H1 (cell line): ENCODE measurements at regions not wholly inside any gene's neighbourhood (a gene's known extent, or its start where the extent isn't known, plus 50 kb on each side); places are given as distances from the start of the nearest gene placed in this dataset.
"Not testable (repeated sequence)": the region's sequence is repeated elsewhere in the genome, so short reads cannot be mapped to it uniquely, and the experiment has no call there.

Experiments
- CTCF ChIA-PET: fragments of 300-600 bp; sonication (Branson Sonifier 250); formaldehyde crosslinking; loops from one replicate; lab custom pipeline; 2021; ENCODE audit not compliant: partially characterized antibody; lab: Charles Lee
- POLR2A ChIA-PET: fragments of 300-600 bp; sonication (Branson Sonifier 250); formaldehyde crosslinking; loops from one replicate; lab custom pipeline; 2021; ENCODE audit warnings: inconsistent platforms; ENCODE audit not compliant: partially characterized antibody; lab: Charles Lee
- DNase-seq, 2 experiments: peaks; one replicate each; pipeline versions ENCODE4 v3.0.0 to v3.0.0-alpha.2; 2010 to 2022; ENCODE audit warnings: low spot score in 2 of 2, low read depth in 1 of 2, mixed read lengths in 1 of 2
- FAIRE-seq: peaks from 2 replicates; lab custom pipeline; 2011; peaks lifted over from hg19 to GRCh38; lab: Jason Lieb, UNC
- H2AFZ ChIP-seq: 2 replicates; pipeline ENCODE4 v1.8.1; 2012; ENCODE audit warnings: low read length, inconsistent platforms
- H2AK5ac ChIP-seq: 2 replicates; pipeline ENCODE4 v1.6.1; 2013; ENCODE audit warnings: low read depth, low read length
- H2BK120ac ChIP-seq: replicated peaks from 2 replicates; pipeline ENCODE3; 2013; ENCODE audit warnings: low read depth, low read length, inconsistent platforms
- H2BK12ac ChIP-seq: 2 replicates; pipeline ENCODE4 v1.6.1; 2013; ENCODE audit warnings: low read depth, low read length
- H2BK15ac ChIP-seq: 2 replicates; pipeline ENCODE4 v1.6.1; 2013; ENCODE audit warnings: low read length
- H2BK20ac ChIP-seq: 2 replicates; pipeline ENCODE4 v1.6.1; 2013; ENCODE audit warnings: low read length
- H2BK5ac ChIP-seq: 2 replicates; pipeline ENCODE4 v1.6.1; 2013; ENCODE audit warnings: low read depth, low read length
- H3K14ac ChIP-seq: 2 replicates; pipeline ENCODE4 v1.6.1; 2013; ENCODE audit warnings: inconsistent platforms; ENCODE audit not compliant: insufficient read length
- H3K18ac ChIP-seq: 2 replicates; pipeline ENCODE4 v1.6.1; 2013; ENCODE audit warnings: low read length; ENCODE audit errors: extremely low read depth
- H3K23ac ChIP-seq: 2 replicates; pipeline ENCODE4 v1.6.1; 2013; ENCODE audit warnings: inconsistent platforms; ENCODE audit not compliant: insufficient read length
- H3K23me2 ChIP-seq: 2 replicates; pipeline ENCODE4 v1.6.1; 2013; ENCODE audit warnings: low read depth, low read length
- H3K27ac ChIP-seq: 2 replicates; pipeline ENCODE4 v1.6.1; 2011; ENCODE audit warnings: low read depth, low read length, inconsistent platforms
- H3K27me3 ChIP-seq, 4 experiments: replicated peaks in 1 of 4; 1 replicate in 1 of 4; 2 replicates in 3 of 4; pipeline versions ENCODE4 v1.6.1 to v1.8.1; 2011 to 2013; ENCODE audit warnings: low read length in 3 of 4, mild to moderate bottlenecking in 3 of 4, inconsistent platforms in 2 of 4, mixed read lengths in 2 of 4, moderate library complexity in 1 of 4; ENCODE audit not compliant: control insufficient read depth in 3 of 4, insufficient read depth in 3 of 4; ENCODE audit errors: extremely low read depth in 1 of 4
- H3K36me3 ChIP-seq, 4 experiments: 2 replicates each; pipeline versions ENCODE4 v1.6.1 to v1.8.1; 2011 to 2013; ENCODE audit warnings: mild to moderate bottlenecking in 4 of 4, low read length in 3 of 4, moderate library complexity in 2 of 4, control low read depth in 1 of 4, inconsistent platforms in 1 of 4; ENCODE audit not compliant: insufficient read depth in 4 of 4, control insufficient read depth in 2 of 4
- H3K4ac ChIP-seq: replicated peaks from 2 replicates; pipeline ENCODE3; 2013; ENCODE audit warnings: low read length, low read depth, mixed read lengths, inconsistent platforms; ENCODE audit not compliant: insufficient read length
- H3K4me1 ChIP-seq, 4 experiments: replicated peaks in 1 of 4; 1 replicate in 1 of 4; 2 replicates in 3 of 4; pipeline versions ENCODE4 v1.6.1 to v1.8.1; 2011 to 2013; ENCODE audit warnings: low read length in 3 of 4, inconsistent platforms in 2 of 4, mixed read lengths in 1 of 4; ENCODE audit not compliant: insufficient read depth in 4 of 4, control insufficient read depth in 3 of 4
- H3K4me2 ChIP-seq, 2 experiments: 2 replicates each; pipeline versions ENCODE4 v1.6.1 to v1.8.1; 2011 to 2013; ENCODE audit warnings: low read depth in 2 of 2, low read length in 2 of 2, control low read depth in 1 of 2, inconsistent platforms in 1 of 2, mild to moderate bottlenecking in 1 of 2; ENCODE audit not compliant: insufficient read depth in 1 of 2
- H3K4me3 ChIP-seq, 4 experiments: fragments of 200-600, 300-600 bp in 1 of 4; sonication (generic), shearing (Covaris generic), sonication (Bioruptor Twin) in 1 of 4; 2 replicates each; pipeline versions ENCODE4 v1.5.1 to v1.8.1; 2011 to 2016; ENCODE audit warnings: low read length in 4 of 4, low read depth in 3 of 4, control low read depth in 2 of 4, inconsistent platforms in 2 of 4, mild to moderate bottlenecking in 2 of 4, mixed read lengths in 1 of 4, moderate library complexity in 1 of 4; ENCODE audit not compliant: insufficient read depth in 2 of 4; ENCODE audit errors: extremely low read depth in 1 of 4
- H3K56ac ChIP-seq: replicated peaks from 2 replicates; pipeline ENCODE3; 2013; ENCODE audit warnings: low read depth, mild to moderate bottlenecking, mixed read lengths, low read length, inconsistent platforms; ENCODE audit not compliant: insufficient read length
- H3K79me1 ChIP-seq: 2 replicates; pipeline ENCODE4 v1.6.1; 2013; ENCODE audit warnings: low read depth, low read length, control low read depth
- H3K79me2 ChIP-seq, 2 experiments: 2 replicates each; pipeline versions ENCODE4 v1.6.1 to v1.8.1; 2012 to 2013; ENCODE audit warnings: low read length in 2 of 2, mild to moderate bottlenecking in 2 of 2, inconsistent platforms in 1 of 2; ENCODE audit not compliant: insufficient read depth in 2 of 2, control insufficient read depth in 1 of 2
- H3K9ac ChIP-seq, 4 experiments: replicated peaks in 1 of 4; 1 replicate in 1 of 4; 2 replicates in 3 of 4; pipeline versions ENCODE4 v1.6.1 to v1.8.1; 2011 to 2013; ENCODE audit warnings: low read depth in 3 of 4, low read length in 3 of 4, control low read depth in 2 of 4, mild to moderate bottlenecking in 2 of 4, moderate library complexity in 2 of 4, inconsistent platforms in 1 of 4; ENCODE audit errors: extremely low read depth in 1 of 4
- H3K9me3 ChIP-seq, 2 experiments: 2 replicates each; pipeline versions ENCODE4 v1.6.1 to v1.8.1; 2012 to 2013; ENCODE audit warnings: mild to moderate bottlenecking in 2 of 2, moderate library complexity in 2 of 2, control low read depth in 1 of 2, inconsistent platforms in 1 of 2, low read depth in 1 of 2, low read length in 1 of 2, mixed read lengths in 1 of 2; ENCODE audit not compliant: insufficient read depth in 2 of 2
- H4K20me1 ChIP-seq, 2 experiments: replicated peaks in 1 of 2; 2 replicates each; pipeline versions ENCODE3 to v1.8.1; 2011 to 2013; ENCODE audit warnings: inconsistent platforms in 2 of 2, low read length in 2 of 2, mild to moderate bottlenecking in 1 of 2; ENCODE audit not compliant: insufficient read depth in 2 of 2, control insufficient read depth in 1 of 2
- H4K5ac ChIP-seq: 2 replicates; pipeline ENCODE4 v1.6.1; 2013; ENCODE audit warnings: low read length, low read depth, mixed read lengths, inconsistent platforms; ENCODE audit not compliant: insufficient read length
- H4K8ac ChIP-seq: 2 replicates; pipeline ENCODE4 v1.8.0; 2013; ENCODE audit warnings: mild to moderate bottlenecking, moderate library complexity, low read length, inconsistent platforms; ENCODE audit not compliant: insufficient read depth; ENCODE audit errors: extremely low read depth
- H4K91ac ChIP-seq: replicated peaks from 2 replicates; pipeline ENCODE3; 2013; ENCODE audit warnings: low read length, mixed read lengths, inconsistent platforms; ENCODE audit not compliant: insufficient read length
- SP1 ChIP-seq: IDR thresholded peaks from 2 replicates; pipeline ENCODE4 v1.6.1; 2011; ENCODE audit warnings: low read depth, low read length
- WGBS, 2 experiments: shearing (Covaris generic) in 1 of 2; methylation state at CpG; one replicate each; pipeline versions ENCODE4 v1.1.6 to v1.1.7; 2013 to 2015; ENCODE audit warnings: low lambda C conversion rate in 2 of 2, mixed read lengths in 2 of 2, inconsistent platforms in 1 of 2, low coverage in 1 of 2, missing lambda C conversion rate in 1 of 2; ENCODE audit not compliant: insufficient replicate concordance in 2 of 2, insufficient coverage in 1 of 2, insufficient read length in 1 of 2; ENCODE audit errors: extremely low coverage in 1 of 2, missing lambda C conversion rate in 1 of 2; 5-methylcytosine and 5-hydroxymethylcytosine counted together

GRCh38 chr4:3932734-3933133 lies 166.5 kb downstream of the ADRA2C start:
- not testable (repeated sequence) for H2AFZ ChIP-seq, H3K18ac ChIP-seq, H4K20me1 ChIP-seq, H3K27me3 ChIP-seq, H3K79me1 ChIP-seq, DNase-seq, H3K27ac ChIP-seq, H3K4me1 ChIP-seq, H3K79me2 ChIP-seq, H3K4ac ChIP-seq, H3K23me2 ChIP-seq, H3K4me2 ChIP-seq, H3K9me3 ChIP-seq, H2BK15ac ChIP-seq, H3K14ac ChIP-seq, H2BK12ac ChIP-seq, FAIRE-seq, H3K36me3 ChIP-seq, H2AK5ac ChIP-seq, H3K23ac ChIP-seq, H4K91ac ChIP-seq, H4K8ac ChIP-seq, H3K4me3 ChIP-seq, H2BK5ac ChIP-seq, H2BK120ac ChIP-seq, H2BK20ac ChIP-seq, H3K56ac ChIP-seq, H4K5ac ChIP-seq
- 58% methylated on average over 7 of the region's 8 CpGs; no CpG with 5 or more reads in 1 of the 2 experiments for WGBS, 2 experiments
- ChIA-PET POLR2A (interaction anchor here (1.0 kb wide), 1 partner anchor 25 kb away, joined by 3 read pairs; no protein-coding TSS in a partner anchor), CTCF (interaction anchor here (0.6 to 2.2 kb wide), 2 partner anchors 10 to 20 kb away, joined by 3 to 8 read pairs; no protein-coding TSS in a partner anchor)
- 0 out of 2 replicates have a peak, but pooled peaks have one; percentile 22 for TF ChIP-seq SP1
- 0 out of 7 replicates have a peak overlapping the region, but pooled peaks of 1 of the 4 experiments have one; percentile 4 for H3K9ac ChIP-seq

- not testable (repeated sequence) for FAIRE-seq, H3K9ac ChIP-seq, H3K79me1 ChIP-seq, H3K4me2 ChIP-seq, H3K36me3 ChIP-seq, H3K4ac ChIP-seq, H3K18ac ChIP-seq, H3K23me2 ChIP-seq, H3K4me1 ChIP-seq, H4K91ac ChIP-seq, H3K56ac ChIP-seq, DNase-seq, H2AFZ ChIP-seq, H2BK120ac ChIP-seq, H3K14ac ChIP-seq, H3K9me3 ChIP-seq, H4K8ac ChIP-seq, H3K27me3 ChIP-seq, H4K5ac ChIP-seq, H3K79me2 ChIP-seq, H3K27ac ChIP-seq, H3K4me3 ChIP-seq, H3K23ac ChIP-seq, H2AK5ac ChIP-seq, H2BK15ac ChIP-seq, H4K20me1 ChIP-seq
- 0 out of 2 replicates have a peak overlapping the region, but pooled peaks have one; percentile 27 for H2BK12ac ChIP-seq
- H2BK20ac ChIP-seq = peak overlapping the region; percentile 61; the same call in 1 of the 2 replicates
- ChIA-PET POLR2A (interaction anchor here (0.6 kb wide), 1 partner anchor 13 kb away, joined by 3 read pairs; no protein-coding TSS in a partner anchor), CTCF (interaction anchor here (0.6 to 1.0 kb wide), 2 partner anchors 97 to 168 kb away, joined by 3 read pairs; no protein-coding TSS in a partner anchor)
- WGBS, 2 experiments = 82% methylated on average over 10 of the region's 10 CpGs; no CpG with 5 or more reads in 1 of the 2 experiments
- peak overlapping the region; percentile 44; the same call in 1 of the 2 replicates for H2BK5ac ChIP-seq
These were observed 169.2 kb downstream of the ADRA2C start for GRCh38 chr4:3935406-3935805.
